ENCODE measurements at regions not wholly inside any gene's neighbourhood (a gene's known extent, or its start where the extent isn't known, plus 50 kb on each side); places are given as distances from the start of the nearest gene placed in this dataset.
"Not testable (repeated sequence)": the region's sequence is repeated elsewhere in the genome, so short reads cannot be mapped to it uniquely, and the experiment has no call there.

DNA sequence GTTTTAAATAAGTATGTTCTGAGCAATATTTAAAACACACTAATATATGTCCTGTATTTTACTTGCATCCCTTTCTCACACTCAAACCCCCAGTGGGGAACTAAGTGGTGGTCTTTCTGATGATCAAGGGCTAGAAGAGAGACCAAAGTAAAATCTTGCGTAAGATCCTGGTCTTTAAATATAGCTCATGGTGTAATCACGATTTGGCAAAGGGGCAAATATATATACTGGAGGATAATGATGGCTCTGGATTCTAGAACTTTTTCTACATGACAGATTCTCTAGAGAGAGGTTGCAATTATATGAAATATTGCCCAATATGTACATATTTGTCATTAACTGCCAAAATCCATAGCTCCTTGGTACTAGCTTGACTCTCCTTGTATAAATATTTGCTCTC is 438.3 kb downstream of the NXPH1 start:
- H3K36me3 ChIP-seq (ENCODE audit: low read length): no peaks in the 10 kb centered on the region
- H3K27me3 ChIP-seq (ENCODE audit: low read length): no peaks in the 10 kb centered on the region
- H3K4me3 ChIP-seq (ENCODE audit: insufficient read depth, low read length, poor library complexity, severe bottlenecking): no peak overlapping the region
- TF ChIP-seq EZH2phosphoT487 (conservative IDR thresholded peaks at IDR 0.05; ENCODE audit: low read length): no peak
- TF ChIP-seq, protein P1, sequence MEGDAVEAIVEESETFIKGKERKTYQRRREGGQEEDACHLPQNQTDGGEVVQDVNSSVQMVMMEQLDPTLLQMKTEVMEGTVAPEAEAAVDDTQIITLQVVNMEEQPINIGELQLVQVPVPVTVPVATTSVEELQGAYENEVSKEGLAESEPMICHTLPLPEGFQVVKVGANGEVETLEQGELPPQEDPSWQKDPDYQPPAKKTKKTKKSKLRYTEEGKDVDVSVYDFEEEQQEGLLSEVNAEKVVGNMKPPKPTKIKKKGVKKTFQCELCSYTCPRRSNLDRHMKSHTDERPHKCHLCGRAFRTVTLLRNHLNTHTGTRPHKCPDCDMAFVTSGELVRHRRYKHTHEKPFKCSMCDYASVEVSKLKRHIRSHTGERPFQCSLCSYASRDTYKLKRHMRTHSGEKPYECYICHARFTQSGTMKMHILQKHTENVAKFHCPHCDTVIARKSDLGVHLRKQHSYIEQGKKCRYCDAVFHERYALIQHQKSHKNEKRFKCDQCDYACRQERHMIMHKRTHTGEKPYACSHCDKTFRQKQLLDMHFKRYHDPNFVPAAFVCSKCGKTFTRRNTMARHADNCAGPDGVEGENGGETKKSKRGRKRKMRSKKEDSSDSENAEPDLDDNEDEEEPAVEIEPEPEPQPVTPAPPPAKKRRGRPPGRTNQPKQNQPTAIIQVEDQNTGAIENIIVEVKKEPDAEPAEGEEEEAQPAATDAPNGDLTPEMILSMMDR (IDR thresholded peaks at IDR 0.05; ENCODE audit: insufficient read depth, low read length, poor library complexity, severe bottlenecking): no peak
- H3K4me2 ChIP-seq (ENCODE audit: low read depth, low read length, poor library complexity, severe bottlenecking): no peak overlapping the region
- no peak overlapping the region for H2AFZ ChIP-seq (ENCODE audit: low read depth, low read length, severe bottlenecking)
- no peaks in the 10 kb centered on the region for H3K9me3 ChIP-seq (ENCODE audit: insufficient read depth, low read length)
- no peaks in the 10 kb centered on the region for H3K79me2 ChIP-seq (ENCODE audit: insufficient read depth, low read length)
- H3K9ac ChIP-seq (ENCODE audit: low read length): no peak overlapping the region
- no peaks in the 10 kb centered on the region for H3F3A ChIP-seq (ENCODE audit: insufficient read depth)
- H3K27ac ChIP-seq (ENCODE audit: low read depth, low read length): no peak overlapping the region
- no peaks in the 10 kb centered on the region for H3K9me2 ChIP-seq (replicated peaks; ENCODE audit: insufficient read depth, low read length)
- no peaks in the 10 kb centered on the region for H4K20me1 ChIP-seq (ENCODE audit: low read depth, low read length)

DNA sequence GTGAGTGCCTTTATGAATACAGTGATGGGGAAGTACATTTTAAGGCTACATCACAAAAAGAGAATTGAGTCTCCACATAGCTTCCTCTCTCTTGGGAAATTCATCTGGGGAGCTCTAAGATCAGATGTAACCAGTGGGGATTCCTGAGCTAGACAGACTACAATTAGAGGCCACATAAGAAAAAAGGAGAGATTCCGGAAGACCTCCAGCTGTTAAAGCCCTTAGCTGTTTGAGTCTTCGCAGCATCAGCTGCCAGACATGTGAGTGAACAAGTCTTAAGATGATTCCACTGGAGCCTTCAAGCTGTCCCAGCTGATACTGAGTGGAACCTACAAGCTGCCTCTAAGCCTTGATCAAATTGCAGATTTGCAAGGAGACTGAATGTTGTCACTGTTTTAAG is 448.5 kb downstream of the NXPH1 start:
- no peaks in the 10 kb centered on the region for H3K27me3 ChIP-seq (ENCODE audit: low read length)
- H3K9me3 ChIP-seq (ENCODE audit: insufficient read depth, low read length): no peaks in the 10 kb centered on the region
- H3K4me3 ChIP-seq (ENCODE audit: insufficient read depth, low read length, poor library complexity, severe bottlenecking): no peak overlapping the region
- H3K9me2 ChIP-seq (replicated peaks; ENCODE audit: insufficient read depth, low read length): no peaks in the 10 kb centered on the region
- no peak for TF ChIP-seq EZH2phosphoT487 (conservative IDR thresholded peaks at IDR 0.05; ENCODE audit: low read length)
- TF ChIP-seq, protein P1 (IDR thresholded peaks at IDR 0.05; ENCODE audit: insufficient read depth, low read length, poor library complexity, severe bottlenecking): no peak
- H3K9ac ChIP-seq (ENCODE audit: low read length): no peak overlapping the region
- no peak overlapping the region for H3K4me2 ChIP-seq (ENCODE audit: low read depth, low read length, poor library complexity, severe bottlenecking)
- no peaks in the 10 kb centered on the region for H4K20me1 ChIP-seq (ENCODE audit: low read depth, low read length)
- H3K36me3 ChIP-seq (ENCODE audit: low read length): no peaks in the 10 kb centered on the region
- H3K79me2 ChIP-seq (ENCODE audit: insufficient read depth, low read length): no peaks in the 10 kb centered on the region
- no peaks in the 10 kb centered on the region for H3F3A ChIP-seq (ENCODE audit: insufficient read depth)
- H3K27ac ChIP-seq (ENCODE audit: low read depth, low read length): no peak overlapping the region
- H2AFZ ChIP-seq (ENCODE audit: low read depth, low read length, severe bottlenecking): no peak overlapping the region

- H3K4me2 ChIP-seq (ENCODE audit: low read depth, low read length, poor library complexity, severe bottlenecking): no peak overlapping the region
- no peaks in the 10 kb centered on the region for H3K27me3 ChIP-seq (ENCODE audit: low read length)
- H3K27ac ChIP-seq (ENCODE audit: low read depth, low read length): no peak overlapping the region
- H3K4me3 ChIP-seq (ENCODE audit: insufficient read depth, low read length, poor library complexity, severe bottlenecking): no peak overlapping the region
- no peaks in the 10 kb centered on the region for H3K9me2 ChIP-seq (replicated peaks; ENCODE audit: insufficient read depth, low read length)
- no peaks in the 10 kb centered on the region for H3K9me3 ChIP-seq (ENCODE audit: insufficient read depth, low read length)
- H2AFZ ChIP-seq (ENCODE audit: low read depth, low read length, severe bottlenecking): no peak overlapping the region
- TF ChIP-seq EZH2phosphoT487 (conservative IDR thresholded peaks at IDR 0.05; ENCODE audit: low read length): no peak
- TF ChIP-seq, protein P1 (IDR thresholded peaks at IDR 0.05; ENCODE audit: insufficient read depth, low read length, poor library complexity, severe bottlenecking): no peak
- no peaks in the 10 kb centered on the region for H3K79me2 ChIP-seq (ENCODE audit: insufficient read depth, low read length)
- H3K36me3 ChIP-seq (ENCODE audit: low read length): no peaks in the 10 kb centered on the region
- no peak overlapping the region for H3K9ac ChIP-seq (ENCODE audit: low read length)
- no peaks in the 10 kb centered on the region for H3F3A ChIP-seq (ENCODE audit: insufficient read depth)
- no peaks in the 10 kb centered on the region for H4K20me1 ChIP-seq (ENCODE audit: low read depth, low read length)
Observed at GRCh38 chr7:8885480-8886000, 452.1 kb downstream of the NXPH1 start.

DNA sequence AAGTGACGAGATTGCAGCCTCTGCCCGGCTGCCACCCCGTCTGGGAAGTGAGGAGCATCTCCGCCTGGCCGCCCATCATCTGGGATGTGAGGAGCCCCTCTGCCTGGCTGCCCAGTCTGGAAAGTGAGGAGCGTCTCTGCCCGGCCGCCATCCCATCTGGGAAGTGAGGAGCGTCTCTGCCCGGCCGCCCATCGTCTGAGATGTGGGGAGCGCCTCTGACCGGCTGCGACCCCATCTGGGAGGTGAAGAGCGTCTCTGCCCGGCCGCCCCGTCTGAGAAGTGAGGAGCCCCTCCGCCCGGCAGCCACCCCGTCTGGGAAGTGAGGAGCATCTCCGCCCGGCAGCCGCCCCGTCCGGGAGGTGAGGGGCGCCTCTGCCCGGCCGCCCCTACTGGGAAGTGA is 456.9 kb downstream of the NXPH1 start:
- not testable (repeated sequence) for H3K4me3 ChIP-seq (ENCODE audit: insufficient read depth, low read length, poor library complexity, severe bottlenecking); H3K79me2 ChIP-seq (ENCODE audit: insufficient read depth, low read length); H3K9me2 ChIP-seq (replicated peaks; ENCODE audit: insufficient read depth, low read length); H3F3A ChIP-seq (ENCODE audit: insufficient read depth); H3K9me3 ChIP-seq (ENCODE audit: insufficient read depth, low read length); H3K9ac ChIP-seq (ENCODE audit: low read length); H3K27me3 ChIP-seq (ENCODE audit: low read length); H2AFZ ChIP-seq (ENCODE audit: low read depth, low read length, severe bottlenecking); H3K4me2 ChIP-seq (ENCODE audit: low read depth, low read length, poor library complexity, severe bottlenecking); H3K36me3 ChIP-seq (ENCODE audit: low read length); H3K27ac ChIP-seq (ENCODE audit: low read depth, low read length); H4K20me1 ChIP-seq (ENCODE audit: low read depth, low read length)
